ENCODE measurements at regions not wholly inside any gene's neighbourhood (a gene's known extent, or its start where the extent isn't known, plus 50 kb on each side); places are given as distances from the start of the nearest gene placed in this dataset.

DNA sequence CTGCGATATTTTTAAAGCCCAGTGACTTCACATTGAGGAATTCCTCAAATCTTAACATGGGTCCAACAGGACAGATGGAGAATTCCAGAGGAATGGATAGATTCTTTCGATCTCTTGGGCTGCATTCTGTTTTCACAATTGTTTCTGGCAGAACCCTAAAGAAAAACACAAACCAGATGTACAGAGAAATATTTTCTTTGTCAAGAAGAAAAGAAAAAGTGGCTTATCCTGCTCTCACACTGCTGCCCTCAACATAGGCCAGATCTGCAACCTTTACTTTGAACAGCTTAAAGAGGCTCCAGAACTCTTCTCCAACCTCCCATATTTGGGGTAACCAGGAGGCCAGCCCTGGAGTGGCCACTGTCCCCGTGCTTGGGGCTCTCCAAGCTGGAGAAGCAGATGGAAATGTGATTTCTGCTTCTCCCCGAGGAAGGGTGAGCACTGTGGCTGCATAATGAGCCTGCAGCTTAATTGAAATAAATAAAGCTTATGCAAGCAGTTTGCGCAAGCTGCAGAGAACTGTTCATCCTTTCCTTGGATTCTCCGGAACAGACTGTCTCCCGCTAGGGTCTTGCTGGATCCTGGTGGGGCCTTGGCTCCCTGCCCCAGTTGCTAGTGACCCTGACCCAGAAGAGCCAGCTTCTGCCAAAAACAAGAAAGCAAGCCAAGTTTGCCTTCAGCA is 453.2 kb upstream of the PROK2 start:
- no peak overlapping the region for H3K4me3 ChIP-seq (ENCODE audit: low read depth, low read length)
- no peak for DNase-seq (ENCODE audit: low read depth)

DNA sequence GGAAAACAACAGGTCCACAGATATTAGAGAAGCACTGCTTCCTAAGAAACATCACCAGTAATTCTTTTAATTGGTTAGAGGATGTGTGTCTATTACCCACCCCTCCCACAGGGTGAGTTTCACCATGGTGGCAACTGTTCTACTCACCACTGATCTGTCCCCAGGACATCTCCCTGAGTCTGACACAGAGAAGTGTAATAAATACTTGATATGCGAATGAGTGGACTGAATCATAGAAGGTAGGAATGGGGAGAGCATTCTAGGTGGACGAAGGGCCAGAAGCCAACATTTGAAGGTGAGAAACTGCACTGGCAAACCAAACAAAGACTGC is 452.7 kb upstream of the PROK2 start:
- no peak overlapping the region for H3K4me3 ChIP-seq (ENCODE audit: low read depth, low read length)

More for the DNA sequence above, 453.2 kb upstream of the PROK2 start:
- TF ChIP-seq, protein P1, sequence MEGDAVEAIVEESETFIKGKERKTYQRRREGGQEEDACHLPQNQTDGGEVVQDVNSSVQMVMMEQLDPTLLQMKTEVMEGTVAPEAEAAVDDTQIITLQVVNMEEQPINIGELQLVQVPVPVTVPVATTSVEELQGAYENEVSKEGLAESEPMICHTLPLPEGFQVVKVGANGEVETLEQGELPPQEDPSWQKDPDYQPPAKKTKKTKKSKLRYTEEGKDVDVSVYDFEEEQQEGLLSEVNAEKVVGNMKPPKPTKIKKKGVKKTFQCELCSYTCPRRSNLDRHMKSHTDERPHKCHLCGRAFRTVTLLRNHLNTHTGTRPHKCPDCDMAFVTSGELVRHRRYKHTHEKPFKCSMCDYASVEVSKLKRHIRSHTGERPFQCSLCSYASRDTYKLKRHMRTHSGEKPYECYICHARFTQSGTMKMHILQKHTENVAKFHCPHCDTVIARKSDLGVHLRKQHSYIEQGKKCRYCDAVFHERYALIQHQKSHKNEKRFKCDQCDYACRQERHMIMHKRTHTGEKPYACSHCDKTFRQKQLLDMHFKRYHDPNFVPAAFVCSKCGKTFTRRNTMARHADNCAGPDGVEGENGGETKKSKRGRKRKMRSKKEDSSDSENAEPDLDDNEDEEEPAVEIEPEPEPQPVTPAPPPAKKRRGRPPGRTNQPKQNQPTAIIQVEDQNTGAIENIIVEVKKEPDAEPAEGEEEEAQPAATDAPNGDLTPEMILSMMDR (IDR thresholded peaks at IDR 0.05; ENCODE audit: insufficient read depth, low read depth, low read length, missing control alignments): no peak

DNA sequence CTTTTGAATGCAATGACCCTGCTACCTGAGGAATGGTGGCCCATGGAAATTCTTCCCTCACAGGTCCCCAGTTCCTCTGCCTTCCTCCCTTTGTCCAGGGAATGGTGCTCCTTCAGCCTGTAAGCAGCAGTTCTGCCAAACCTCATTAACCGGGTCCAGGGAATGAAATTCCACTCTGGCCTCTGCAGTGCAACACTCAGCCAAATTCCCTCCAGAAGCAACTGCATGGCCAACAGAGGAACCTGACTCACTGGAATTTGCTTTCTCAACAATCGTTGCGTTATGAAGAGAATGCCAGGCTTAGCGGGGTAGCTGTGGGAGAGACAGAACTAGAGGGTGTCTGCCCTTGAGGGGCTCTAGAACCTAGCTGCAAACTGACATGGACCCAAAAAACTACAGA is 449.4 kb upstream of the PROK2 start:
- TF ChIP-seq, protein P1 (IDR thresholded peaks at IDR 0.05; ENCODE audit: insufficient read depth, low read depth, low read length, missing control alignments): no peak
- H3K4me3 ChIP-seq (ENCODE audit: low read depth, low read length): no peak overlapping the region
- no peak for DNase-seq (ENCODE audit: low read depth)

More for the DNA sequence above, 452.7 kb upstream of the PROK2 start:
- no peak for DNase-seq (ENCODE audit: low read depth)
- TF ChIP-seq, protein P1 (IDR thresholded peaks at IDR 0.05; ENCODE audit: insufficient read depth, low read depth, low read length, missing control alignments): no peak

DNA sequence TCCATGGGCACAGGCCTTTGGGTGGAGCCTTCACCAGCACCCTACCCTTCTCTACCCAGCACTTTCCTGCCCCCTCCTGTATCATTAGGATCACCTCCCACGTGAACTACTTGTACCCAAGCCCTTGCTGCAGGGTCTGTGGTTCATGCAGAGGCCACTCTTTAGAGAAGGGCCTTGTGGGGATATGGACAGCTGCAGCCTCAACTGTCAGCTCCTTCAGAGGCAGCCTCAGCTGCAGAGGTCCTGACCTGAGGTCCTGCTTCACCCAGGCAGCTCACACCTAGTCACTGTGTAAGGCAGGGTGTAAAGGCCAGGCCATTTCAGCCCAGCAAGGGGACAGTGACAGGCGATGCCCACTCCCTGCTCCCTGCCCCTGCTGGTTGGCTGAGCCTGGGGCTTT is 448.6 kb upstream of the PROK2 start:
- no peak for DNase-seq (ENCODE audit: low read depth)
- TF ChIP-seq, protein P1 (IDR thresholded peaks at IDR 0.05; ENCODE audit: insufficient read depth, low read depth, low read length, missing control alignments): no peak

DNA sequence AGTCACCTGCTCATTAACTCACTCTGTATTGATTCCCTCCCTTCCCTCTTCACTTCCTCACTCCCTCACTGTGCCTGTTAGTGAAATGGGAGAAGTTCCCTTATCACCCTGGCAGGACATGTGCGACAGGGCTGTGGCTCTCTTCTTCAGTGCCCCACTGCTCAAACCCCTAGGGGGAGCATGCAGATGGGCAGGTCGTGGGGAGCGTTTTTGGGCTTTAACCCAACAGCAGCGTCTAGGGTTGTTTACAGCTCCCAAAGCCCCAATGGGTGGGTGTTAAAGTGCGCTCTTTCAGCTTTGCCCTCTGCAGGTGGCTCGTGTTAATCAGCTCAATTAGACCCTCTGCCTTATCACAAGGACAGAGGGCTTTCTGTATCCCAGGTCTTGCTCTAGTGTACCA is 447.8 kb upstream of the PROK2 start:
- DNase-seq (ENCODE audit: low read depth): peak; percentile 14
- no peak overlapping the region for H3K4me3 ChIP-seq (ENCODE audit: low read depth, low read length)
- TF ChIP-seq, protein P1 (IDR thresholded peaks at IDR 0.05; ENCODE audit: insufficient read depth, low read depth, low read length, missing control alignments): no peak

More for the DNA sequence above, 448.6 kb upstream of the PROK2 start:
- H3K4me3 ChIP-seq (ENCODE audit: low read depth, low read length): no peak overlapping the region

DNA sequence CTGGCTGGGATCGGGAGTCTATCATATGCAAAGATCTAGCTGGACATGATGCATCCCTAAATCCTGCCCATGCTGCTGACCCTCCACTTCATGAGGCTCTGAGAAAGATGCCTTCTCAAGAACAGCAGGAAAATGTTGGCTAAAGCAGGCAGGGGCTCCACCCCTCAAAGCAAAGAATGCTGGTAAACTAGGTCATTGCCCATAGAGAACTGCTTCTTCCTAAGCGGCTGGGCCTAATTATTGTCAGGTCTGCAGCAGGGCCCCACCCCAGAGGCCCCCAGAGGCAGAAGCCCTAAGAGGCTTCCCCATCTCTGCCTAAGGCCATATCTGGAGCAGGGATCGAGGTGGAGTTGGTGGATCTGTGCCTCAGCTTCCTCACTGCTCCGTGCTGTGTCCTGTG is 447.4 kb upstream of the PROK2 start:
- H3K4me3 ChIP-seq (ENCODE audit: low read depth, low read length): no peak overlapping the region
- TF ChIP-seq, protein P1 (IDR thresholded peaks at IDR 0.05; ENCODE audit: insufficient read depth, low read depth, low read length, missing control alignments): no peak
- no peak for DNase-seq (ENCODE audit: low read depth)

All from GM12865 (cell line).